ENCODE measurements at regions not wholly inside any gene's neighbourhood (a gene's known extent, or its start where the extent isn't known, plus 50 kb on each side); places are given as distances from the start of the nearest gene placed in this dataset.
"Not testable (repeated sequence)": the region's sequence is repeated elsewhere in the genome, so short reads cannot be mapped to it uniquely, and the experiment has no call there.

GRCh38 chr15:77941090-77941827, 136.3 kb downstream of the TBC1D2B start:
- TF ChIP-seq CTCF, EP300 (IDR thresholded peaks at IDR 0.05): not testable (repeated sequence)

All from tibial nerve (tissue), 4 donors.